ENCODE measurements at regions not wholly inside any gene's neighbourhood (a gene's known extent, or its start where the extent isn't known, plus 50 kb on each side); places are given as distances from the start of the nearest gene placed in this dataset.

GRCh38 chr1:5595531-5596170, 396.6 kb downstream of the NPHP4 start:
- DNase-seq: no peak

DNA sequence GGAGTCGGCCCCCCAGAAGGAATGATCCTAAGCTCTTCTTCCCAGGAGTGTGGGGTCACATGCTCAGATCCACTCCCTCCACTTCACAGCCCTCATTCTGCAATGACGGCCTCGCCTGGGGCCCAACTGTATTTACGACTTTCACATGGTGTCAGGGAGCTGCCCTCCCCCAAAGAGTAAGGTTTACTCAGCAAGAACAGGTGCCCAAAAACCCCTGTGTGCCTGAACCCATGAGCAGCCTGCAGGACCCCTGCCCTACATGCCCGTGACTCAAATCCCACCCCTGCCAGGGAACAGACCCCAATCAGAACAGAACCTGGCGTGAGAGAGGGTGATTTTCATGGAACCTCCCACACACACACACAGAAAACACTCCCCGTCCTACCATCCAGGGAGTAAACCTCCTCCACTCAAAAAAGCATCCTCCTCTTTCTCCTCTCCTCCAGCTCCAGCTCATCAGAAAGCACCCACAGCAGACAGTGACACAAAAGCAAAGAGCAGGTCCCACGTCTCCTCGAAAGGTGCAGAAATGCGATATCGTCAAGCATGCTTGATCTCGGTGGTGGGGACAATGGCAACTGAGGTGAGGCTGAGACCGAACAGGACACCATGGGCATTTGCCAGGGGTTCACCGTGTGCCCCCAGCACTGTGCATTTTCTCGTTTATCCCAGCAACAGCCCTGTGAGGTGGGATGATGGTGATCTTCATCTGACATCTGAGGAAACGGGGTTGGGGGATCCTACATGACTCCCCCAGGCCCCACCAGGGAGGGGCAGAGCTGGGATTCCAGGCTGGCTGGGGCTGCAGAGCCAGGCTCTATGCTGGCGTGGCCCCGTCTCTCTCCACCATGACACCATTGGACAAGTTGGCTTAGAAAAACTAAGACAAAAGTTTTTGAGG, 397.9 kb downstream of the NPHP4 start:
- no peak for DNase-seq

DNA sequence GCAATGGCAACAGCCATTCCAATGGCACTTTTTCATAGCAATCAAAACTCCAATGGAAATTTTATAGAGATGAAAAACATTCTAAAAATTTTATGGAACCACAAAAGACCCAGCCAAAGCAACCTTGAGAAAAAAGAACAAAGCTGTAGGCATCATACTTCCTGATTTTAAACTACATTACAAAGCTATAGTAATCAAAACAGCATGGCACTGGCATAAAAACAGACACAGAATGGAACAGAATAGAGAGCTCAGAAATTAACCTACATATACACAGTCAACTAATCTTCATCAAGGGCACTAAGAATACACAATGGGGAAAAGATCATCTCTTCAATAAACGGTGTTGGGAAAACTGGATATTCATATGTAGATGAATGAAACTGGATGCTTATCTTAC, 401.5 kb downstream of the NPHP4 start:
- no peak for DNase-seq

DNA sequence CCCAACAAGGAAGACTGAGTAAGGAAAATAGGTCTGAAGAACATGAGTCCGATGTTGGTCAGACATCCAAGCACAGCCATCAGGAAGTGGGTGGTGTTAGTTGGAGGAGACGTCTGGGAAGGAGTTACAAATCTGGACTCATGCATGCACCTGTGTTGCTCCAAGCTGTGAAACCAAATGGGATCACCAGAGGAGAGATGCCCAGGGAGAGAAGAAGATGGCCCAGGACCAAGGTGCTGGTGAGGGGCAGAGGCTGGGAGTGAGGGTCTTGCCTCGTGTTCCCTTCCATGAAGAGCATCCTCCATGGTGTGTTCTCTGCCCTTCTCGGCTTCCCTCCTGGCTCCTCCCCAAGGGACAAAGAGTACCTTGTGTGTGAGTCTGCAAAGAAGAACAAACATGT, 405.6 kb downstream of the NPHP4 start:
- DNase-seq: no peak

GRCh38 chr1:5585256-5585655, 407.0 kb downstream of the NPHP4 start:
- DNase-seq: no peak

DNA sequence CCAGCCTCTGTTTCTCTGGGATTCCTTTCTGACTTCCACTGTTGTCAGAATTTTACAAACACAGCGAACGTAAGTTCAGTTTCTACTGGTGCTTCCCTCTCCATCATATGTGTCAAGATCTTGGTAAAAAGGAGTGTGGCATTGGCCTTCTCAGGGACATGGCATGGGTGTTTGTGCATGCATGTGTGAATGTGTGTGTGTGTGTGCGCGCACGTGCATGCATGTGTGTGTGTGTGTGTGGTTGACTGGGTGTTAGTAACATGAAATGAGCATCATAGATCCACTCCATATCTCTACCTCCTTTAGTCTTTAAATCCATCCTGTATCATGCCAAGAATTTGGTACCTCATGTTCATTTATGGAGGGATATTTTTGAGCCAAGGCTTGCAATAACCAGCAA, 411.3 kb downstream of the NPHP4 start:
- DNase-seq: no peak

DNA sequence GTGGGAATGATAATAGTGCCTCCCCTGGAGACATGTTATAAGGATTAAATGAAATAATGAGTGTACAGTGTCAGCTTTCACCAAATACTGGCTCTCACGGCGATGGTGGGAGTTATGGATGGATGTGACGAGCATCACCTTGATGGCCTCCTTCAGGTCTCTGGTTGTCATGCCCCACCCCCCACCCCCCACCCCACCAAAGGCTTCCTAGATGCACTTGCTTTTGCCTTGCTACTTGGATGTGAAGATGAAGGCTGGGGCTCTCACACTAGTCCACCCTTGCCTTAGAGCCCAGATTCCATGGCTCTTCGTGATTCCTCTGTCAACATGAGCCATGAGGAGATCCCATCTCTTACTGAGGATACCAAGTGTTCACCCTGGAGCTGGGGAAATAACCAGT, 412.3 kb downstream of the NPHP4 start:
- DNase-seq: no peak

- DNase-seq: no peak
Observed at GRCh38 chr1:5578690-5579089, 413.5 kb downstream of the NPHP4 start.

GRCh38 chr1:5577255-5578040, 414.8 kb downstream of the NPHP4 start:
- DNase-seq: no peak

DNA sequence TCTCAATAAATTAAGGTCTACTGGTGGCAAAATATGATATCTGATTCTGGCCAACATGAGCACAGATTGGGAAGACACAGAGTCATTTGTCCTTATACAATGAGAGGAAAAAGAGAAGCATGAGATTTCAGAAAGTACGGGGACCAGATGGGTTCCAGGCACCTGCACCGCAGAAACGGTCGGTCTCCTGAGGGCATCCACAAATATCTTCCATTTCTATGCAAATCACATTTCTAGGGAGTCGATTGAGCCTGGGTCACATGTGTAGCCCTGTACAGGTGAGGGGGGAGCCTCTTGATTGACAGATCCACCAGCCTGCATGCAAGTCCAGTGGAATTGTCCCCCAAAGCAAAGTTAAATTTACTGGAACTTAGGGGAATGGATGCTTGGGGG, 415.6 kb downstream of the NPHP4 start:
- no peak for DNase-seq

- no peak for DNase-seq
Observed at GRCh38 chr1:5576011-5576672, 416.1 kb downstream of the NPHP4 start.

GRCh38 chr1:5575396-5575940, 416.8 kb downstream of the NPHP4 start:
- DNase-seq: no peak

GRCh38 chr1:5574641-5575040, 417.6 kb downstream of the NPHP4 start:
- no peak for DNase-seq

- no peak for DNase-seq
Observed at GRCh38 chr1:5572794-5573193, 419.4 kb downstream of the NPHP4 start.

GRCh38 chr1:5571861-5572401, 420.3 kb downstream of the NPHP4 start:
- DNase-seq: no peak

DNA sequence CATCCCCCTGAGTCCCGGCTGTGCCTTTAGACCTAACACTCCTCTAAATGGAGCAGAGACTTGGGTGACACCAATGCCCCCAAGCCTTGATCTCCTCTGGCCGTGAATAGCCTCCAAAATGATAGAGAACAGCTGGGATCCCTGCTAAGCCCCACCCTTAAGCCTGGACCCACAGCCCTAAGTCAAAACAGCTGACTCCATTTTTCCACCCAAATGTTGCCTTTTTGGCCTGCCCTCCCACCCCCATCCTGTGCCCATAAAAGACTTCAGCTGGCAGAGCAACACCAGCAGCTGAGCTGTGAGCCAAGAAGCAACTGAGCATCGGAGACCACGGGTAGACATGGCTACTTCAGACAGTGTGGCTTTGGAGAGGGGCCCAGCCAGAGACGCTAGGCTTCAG, 420.8 kb downstream of the NPHP4 start:
- DNase-seq: no peak

DNA sequence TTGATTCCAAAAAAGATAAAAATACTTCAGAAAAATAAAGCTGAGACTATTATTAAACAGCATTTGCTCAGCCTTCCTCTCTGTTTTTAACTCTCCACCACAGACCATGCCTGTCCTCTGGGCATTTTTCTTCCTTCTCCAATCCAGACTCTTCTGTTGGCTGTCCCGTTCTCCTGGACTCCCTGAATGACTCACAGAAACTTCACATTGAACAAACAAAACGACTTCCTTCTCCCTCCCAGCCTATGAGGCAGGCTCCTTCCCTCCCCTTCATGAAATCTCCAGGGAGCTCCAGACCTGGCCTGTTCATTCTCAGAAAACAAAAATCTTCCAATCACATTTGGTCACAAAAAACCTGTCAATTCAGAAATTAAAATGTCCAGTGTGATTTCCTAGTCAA, 421.3 kb downstream of the NPHP4 start:
- no peak for DNase-seq

- DNase-seq: no peak
Observed at GRCh38 chr1:5568321-5568720, 423.9 kb downstream of the NPHP4 start.

DNA sequence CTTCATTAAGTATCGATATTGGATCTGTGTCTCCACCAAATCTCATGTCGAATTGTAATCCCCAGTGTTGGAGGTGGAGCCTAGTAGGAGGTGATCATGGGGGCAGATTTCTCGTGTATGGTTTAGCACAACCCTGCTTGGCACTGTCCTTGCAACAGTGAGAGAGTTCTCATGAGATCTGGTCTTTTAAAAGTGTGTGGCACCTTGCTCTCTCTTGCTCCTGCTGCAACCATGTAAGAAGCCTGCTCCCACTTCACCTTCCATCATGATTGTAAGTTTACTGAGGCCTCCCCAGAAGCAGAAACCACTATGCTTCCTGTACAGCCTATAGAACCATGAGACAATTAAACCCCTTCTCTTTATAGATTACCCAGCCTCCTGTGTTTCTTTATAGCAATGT, 424.4 kb downstream of the NPHP4 start:
- DNase-seq: no peak

DNA sequence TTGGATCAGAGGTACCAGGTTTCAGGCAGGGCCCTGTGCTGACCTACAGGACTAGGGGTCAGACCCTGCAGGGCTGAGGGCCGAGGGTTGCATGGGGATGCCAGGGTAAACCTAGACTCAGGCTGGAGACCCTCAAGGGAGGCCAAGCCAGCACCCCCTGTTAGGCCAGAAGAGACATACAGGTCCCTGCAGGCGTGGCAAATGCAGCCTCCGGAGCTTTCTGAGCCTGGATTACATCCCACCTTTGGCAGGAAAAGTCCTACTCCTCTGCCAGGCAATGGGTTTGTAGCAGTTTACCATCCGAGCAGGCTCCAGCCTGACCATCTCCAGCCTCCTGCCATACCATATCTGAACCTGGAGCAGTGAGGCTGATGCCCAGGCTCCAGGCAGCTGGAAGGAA, 425.3 kb downstream of the NPHP4 start:
- no peak for DNase-seq

- no peak for DNase-seq
Observed at GRCh38 chr1:5565281-5566125, 426.7 kb downstream of the NPHP4 start.

Data from hematopoietic multipotent progenitor cell treated with erythropoietin and hydrocortisone succinate and interleukin-3 and kit ligand, for 4 days (in vitro differentiated cells).